ENCODE measurements at regions not wholly inside any gene's neighbourhood (a gene's known extent, or its start where the extent isn't known, plus 50 kb on each side); places are given as distances from the start of the nearest gene placed in this dataset.

- no peaks in the 10 kb centered on the region for H3K79me2 ChIP-seq (ENCODE audit: low read length)
- H3K4me3 ChIP-seq (ENCODE audit: low read length), result no peak overlapping the region
- H4K20me1 ChIP-seq (ENCODE audit: insufficient read depth, low read length), result no peaks in the 10 kb centered on the region
- H2AFZ ChIP-seq (ENCODE audit: low read depth, low read length), result no peak overlapping the region
- TF ChIP-seq EZH2phosphoT487 (IDR thresholded peaks at IDR 0.05; ENCODE audit: low read depth) (no peak), CTCF (IDR thresholded peaks at IDR 0.05; ENCODE audit: low read depth, low read length) (no peak)
- H3K9ac ChIP-seq (ENCODE audit: low read length), result no peak overlapping the region
- no peak overlapping the region for H3K4me2 ChIP-seq (ENCODE audit: low read length)
- no peak overlapping the region for H3K27ac ChIP-seq (ENCODE audit: low read length)
- H3K27me3 ChIP-seq (ENCODE audit: low read depth, low read length), result peaks cover 63% of the 10 kb centered on the region
- no peaks in the 10 kb centered on the region for H3K36me3 ChIP-seq (replicated peaks; ENCODE audit: low read depth, low read length)
- no peaks in the 10 kb centered on the region for H3K4me1 ChIP-seq (ENCODE audit: low read length)
- H3K9me3 ChIP-seq (ENCODE audit: insufficient read depth, low read length), result no peaks in the 10 kb centered on the region
Observed at GRCh38 chr17:83144421-83145357, 65.3 kb downstream of the METRNL start.

GRCh38 chr17:83145358-83145738 lies 65.9 kb downstream of the METRNL start:
- Histone ChIP-seq H3K36me3 (replicated peaks; ENCODE audit: low read depth, low read length) (no peaks in the 10 kb centered on the region), H3K9me3 (ENCODE audit: insufficient read depth, low read length) (no peaks in the 10 kb centered on the region), H3K4me3 (ENCODE audit: low read length) (no peak overlapping the region), H3K27ac (ENCODE audit: low read length) (no peak overlapping the region), H3K4me1 (ENCODE audit: low read length) (no peaks in the 10 kb centered on the region), H3K4me2 (ENCODE audit: low read length) (no peak overlapping the region), H3K79me2 (ENCODE audit: low read length) (no peaks in the 10 kb centered on the region), H4K20me1 (ENCODE audit: insufficient read depth, low read length) (no peaks in the 10 kb centered on the region), H3K27me3 (ENCODE audit: low read depth, low read length) (peaks cover 62% of the 10 kb centered on the region), H3K9ac (ENCODE audit: low read length) (no peak overlapping the region), H2AFZ (ENCODE audit: low read depth, low read length) (no peak overlapping the region)
- TF ChIP-seq CTCF (IDR thresholded peaks at IDR 0.05; ENCODE audit: low read depth, low read length) (no peak), EZH2phosphoT487 (IDR thresholded peaks at IDR 0.05; ENCODE audit: low read depth) (no peak)

- no peaks in the 10 kb centered on the region for H3K9me3 ChIP-seq (ENCODE audit: insufficient read depth, low read length)
- H3K79me2 ChIP-seq (ENCODE audit: low read length), result no peaks in the 10 kb centered on the region
- no peak for TF ChIP-seq EZH2phosphoT487 (IDR thresholded peaks at IDR 0.05; ENCODE audit: low read depth)
- no peak for TF ChIP-seq CTCF (IDR thresholded peaks at IDR 0.05; ENCODE audit: low read depth, low read length)
- no peak overlapping the region for H3K27ac ChIP-seq (ENCODE audit: low read length)
- H3K36me3 ChIP-seq (replicated peaks; ENCODE audit: low read depth, low read length), result no peaks in the 10 kb centered on the region
- no peaks in the 10 kb centered on the region for H3K4me1 ChIP-seq (ENCODE audit: low read length)
- no peak overlapping the region for H2AFZ ChIP-seq (ENCODE audit: low read depth, low read length)
- H4K20me1 ChIP-seq (ENCODE audit: insufficient read depth, low read length), result no peaks in the 10 kb centered on the region
- peaks cover 59% of the 10 kb centered on the region for H3K27me3 ChIP-seq (ENCODE audit: low read depth, low read length)
- no peak overlapping the region for H3K9ac ChIP-seq (ENCODE audit: low read length)
- H3K4me3 ChIP-seq (ENCODE audit: low read length), result no peak overlapping the region
- H3K4me2 ChIP-seq (ENCODE audit: low read length), result no peak overlapping the region
Observed at GRCh38 chr17:83145831-83146230, 66.4 kb downstream of the METRNL start.

GRCh38 chr17:83146347-83146746 lies 66.9 kb downstream of the METRNL start:
- Histone ChIP-seq H3K27me3 (ENCODE audit: low read depth, low read length) (peaks cover 54% of the 10 kb centered on the region), H3K9ac (ENCODE audit: low read length) (no peak overlapping the region), H3K4me3 (ENCODE audit: low read length) (no peak overlapping the region), H3K27ac (ENCODE audit: low read length) (no peak overlapping the region), H3K9me3 (ENCODE audit: insufficient read depth, low read length) (no peaks in the 10 kb centered on the region), H3K36me3 (replicated peaks; ENCODE audit: low read depth, low read length) (no peaks in the 10 kb centered on the region), H3K79me2 (ENCODE audit: low read length) (no peaks in the 10 kb centered on the region), H3K4me1 (ENCODE audit: low read length) (no peaks in the 10 kb centered on the region), H4K20me1 (ENCODE audit: insufficient read depth, low read length) (no peaks in the 10 kb centered on the region), H2AFZ (ENCODE audit: low read depth, low read length) (no peak overlapping the region), H3K4me2 (ENCODE audit: low read length) (no peak overlapping the region)
- no peak for TF ChIP-seq CTCF (IDR thresholded peaks at IDR 0.05; ENCODE audit: low read depth, low read length)
- TF ChIP-seq EZH2phosphoT487 (IDR thresholded peaks at IDR 0.05; ENCODE audit: low read depth), result no peak

All from OCI-LY3 (cell line).